Right ventricle myocardium inferior (tissue), 1 donor: ENCODE measurements at regions not wholly inside any gene's neighbourhood (a gene's known extent, or its start where the extent isn't known, plus 50 kb on each side); places are given as distances from the start of the nearest gene placed in this dataset.

Experiments used
- ATAC-seq: fragments of 200-7000 bp; cut with Tn5 transposase; one replicate; pipeline ENCODE4 v1.9.1; 2020; ENCODE audit warnings: mild to moderate bottlenecking, moderate library complexity
- DNase-seq: peaks from one replicate; pipeline ENCODE4 v3.0.0; 2021; ENCODE audit errors: missing footprints
- intact Hi-C: fragments of 100-400 bp; cut with DNase I; formaldehyde crosslinking; loops from one replicate; pipeline ENCODE4 v1.11.0; 2022
- donor health status: DM: no; HTN: yes; CAD: no; lungs with severe emphysema.

DNA sequence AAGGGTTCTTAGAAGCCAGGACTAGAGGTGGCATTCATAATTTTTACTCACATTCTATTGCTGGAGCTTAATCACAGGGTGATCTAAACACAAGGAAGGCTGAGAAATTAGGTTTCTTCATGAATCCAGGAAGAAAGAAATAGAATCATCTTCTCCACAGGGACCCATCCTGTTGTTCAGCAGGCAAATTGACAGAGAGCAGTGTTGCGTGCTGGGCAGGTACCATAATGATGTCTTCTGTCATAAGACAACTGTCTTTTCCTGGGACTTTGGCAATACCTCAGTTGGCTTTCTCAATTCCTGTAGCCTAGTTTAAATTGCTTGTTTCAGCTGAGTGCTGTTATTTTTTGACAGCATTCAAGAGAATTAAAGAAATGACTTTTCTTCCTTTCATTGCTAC is 468.0 kb upstream of the SYT1 start:
- no peak for ATAC-seq
- intact Hi-C loops = no loop called here
- no peak for DNase-seq

DNA sequence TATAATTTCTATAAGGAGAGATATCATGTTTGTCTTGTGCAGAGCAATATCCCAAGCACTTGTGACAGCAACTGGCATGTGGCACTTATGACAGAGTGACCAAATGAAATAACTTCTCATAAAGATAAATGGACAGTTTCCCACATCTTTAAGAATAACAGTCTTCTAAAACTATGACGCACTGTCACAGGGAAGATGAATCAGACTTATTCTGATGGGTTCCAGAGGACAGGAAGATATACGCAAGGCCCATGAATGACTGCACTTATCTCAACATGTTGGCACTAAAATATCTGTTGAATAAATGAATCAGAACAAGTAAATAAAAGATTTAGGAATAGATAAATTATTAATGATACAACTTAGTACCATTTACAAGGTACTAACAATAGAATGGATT is 465.8 kb upstream of the SYT1 start:
- ATAC-seq (no peak), DNase-seq (no peak)
- intact Hi-C loops = no loop called here

DNA sequence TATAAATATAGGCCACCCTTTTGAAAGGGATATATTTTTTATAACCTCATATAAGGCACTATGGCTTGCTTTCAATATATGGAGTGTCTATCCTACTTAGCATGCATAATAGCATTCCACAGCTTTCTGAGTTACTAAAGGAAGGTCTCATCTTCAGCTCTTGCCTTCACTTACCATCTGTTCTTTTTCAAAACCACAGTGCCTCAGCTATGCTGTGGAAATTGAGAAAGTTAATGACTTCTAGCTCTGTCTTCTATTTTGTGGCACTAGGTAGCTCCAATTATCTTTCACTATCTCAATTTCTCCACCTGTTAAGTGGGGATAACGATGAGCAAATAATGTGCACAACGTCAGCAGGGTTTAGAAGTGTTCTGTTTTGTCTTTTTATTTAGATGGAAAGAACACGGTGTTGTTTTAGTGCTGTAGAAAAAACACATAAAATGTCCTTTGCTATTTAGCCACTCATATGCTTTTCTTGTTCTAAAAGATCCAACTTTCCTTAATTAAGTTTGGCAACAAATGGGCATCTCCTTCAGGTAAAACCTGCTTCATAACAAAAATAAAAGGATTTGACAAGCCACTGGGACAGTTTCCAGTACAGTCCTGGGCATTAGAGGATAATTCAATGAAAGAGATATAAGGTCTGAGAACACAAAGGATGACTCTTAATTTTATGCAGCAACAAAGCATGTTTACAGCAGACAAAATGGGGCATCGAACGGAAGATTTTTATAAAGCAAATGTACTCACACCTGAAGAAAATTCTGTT is 462.0 kb upstream of the SYT1 start:
- ATAC-seq (no peak), DNase-seq (no peak)
- intact Hi-C loops = no loop called here

DNA sequence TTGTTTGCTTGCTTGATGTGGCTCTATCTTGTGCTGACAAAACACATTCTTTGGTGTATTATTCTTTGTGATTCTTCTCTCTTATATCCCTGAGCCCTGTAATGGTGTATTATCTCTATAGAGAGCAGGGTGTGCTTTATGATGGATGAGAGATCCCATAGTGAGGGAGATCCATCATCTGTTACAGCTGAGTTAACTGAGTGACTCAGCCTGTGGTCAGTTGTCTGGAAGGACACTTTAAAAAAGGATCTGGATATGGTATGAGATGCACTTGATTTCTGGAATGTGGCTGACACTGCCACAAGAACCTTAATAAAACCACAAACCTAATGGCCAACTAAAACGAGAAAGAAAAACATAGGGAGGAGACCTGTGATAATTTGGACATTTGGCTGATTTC is 461.4 kb upstream of the SYT1 start:
- no peak for DNase-seq
- intact Hi-C loops = no loop called here
- ATAC-seq = no peak

DNA sequence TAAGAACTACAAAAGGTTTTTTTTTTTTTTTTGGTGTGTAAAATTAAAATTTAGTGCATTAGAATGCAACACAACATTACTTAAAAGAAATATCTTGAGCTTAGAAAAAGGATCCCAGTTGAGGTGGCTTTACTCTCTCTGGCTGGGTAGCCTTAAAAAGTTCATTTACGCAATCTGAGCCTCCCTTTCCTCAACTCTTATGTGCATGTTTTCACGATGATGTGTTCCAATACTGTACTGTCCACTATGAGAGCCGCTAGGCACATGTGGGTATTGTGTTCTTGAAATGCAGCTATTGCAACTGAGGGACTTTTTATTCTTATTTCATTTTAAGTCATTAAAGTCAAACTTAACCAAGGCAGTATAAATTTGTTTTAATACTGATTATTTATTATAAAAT is 460.9 kb upstream of the SYT1 start:
- DNase-seq (no peak), ATAC-seq (no peak)
- intact Hi-C loops = no loop called here

DNA sequence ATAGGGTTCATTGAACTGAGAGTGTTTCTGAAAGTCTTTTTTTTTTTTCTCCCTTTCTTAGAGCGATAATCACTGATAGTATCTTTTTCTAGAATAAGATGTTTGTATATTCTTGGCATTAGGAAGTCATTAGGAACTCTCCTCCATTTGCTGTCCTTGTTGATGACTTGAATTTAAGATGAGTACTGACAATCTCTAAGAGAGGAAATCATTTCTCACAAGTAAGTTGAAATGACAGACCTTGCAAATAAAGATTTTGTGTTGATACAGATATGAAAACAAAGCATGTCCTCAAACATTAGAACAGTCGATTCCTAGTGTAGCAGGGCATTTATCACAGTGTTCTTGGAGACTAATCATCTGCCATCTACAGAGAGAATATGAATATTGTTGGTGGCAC is 458.4 kb upstream of the SYT1 start:
- intact Hi-C loops = no loop called here
- ATAC-seq (no peak), DNase-seq (no peak)

DNA sequence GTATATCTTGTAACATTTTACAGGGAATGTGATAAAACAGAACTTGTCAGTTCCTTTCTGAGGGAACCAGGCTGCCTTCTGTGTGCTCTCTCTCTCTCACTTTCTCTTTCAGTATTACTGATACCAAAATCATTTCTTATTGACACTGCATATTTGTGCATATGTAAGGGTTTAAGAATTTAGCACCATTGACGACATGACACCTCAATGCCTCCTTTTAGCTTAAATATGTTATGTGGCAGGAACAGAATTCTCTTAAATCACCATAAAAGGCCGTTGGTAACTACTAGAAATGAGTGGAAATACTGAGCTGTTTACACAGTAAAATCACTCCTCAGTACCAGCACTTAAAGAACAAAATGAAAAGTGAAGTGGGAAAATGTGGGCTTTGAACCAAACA is 457.7 kb upstream of the SYT1 start:
- intact Hi-C loops = no loop called here
- no peak for ATAC-seq
- DNase-seq = no peak

DNA sequence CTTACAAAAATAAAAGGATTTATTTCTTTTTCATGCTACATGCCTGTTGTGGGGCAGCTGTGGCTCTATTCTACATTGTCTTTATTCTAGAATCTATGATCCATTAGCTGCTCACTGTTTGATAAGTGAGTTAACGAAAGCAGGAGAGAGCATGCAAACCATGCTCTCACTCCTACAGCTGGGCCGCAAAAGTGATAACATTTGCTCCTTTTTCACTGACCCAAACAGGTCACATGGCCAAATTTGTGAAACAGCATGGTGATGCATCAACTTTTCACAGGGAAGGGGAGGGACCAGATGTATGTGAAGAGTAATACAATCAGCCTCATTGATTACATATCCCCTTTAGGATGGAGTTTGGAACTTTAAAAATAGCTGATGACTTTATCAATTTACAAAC is 456.9 kb upstream of the SYT1 start:
- intact Hi-C loops = no loop called here
- no peak for DNase-seq

DNA sequence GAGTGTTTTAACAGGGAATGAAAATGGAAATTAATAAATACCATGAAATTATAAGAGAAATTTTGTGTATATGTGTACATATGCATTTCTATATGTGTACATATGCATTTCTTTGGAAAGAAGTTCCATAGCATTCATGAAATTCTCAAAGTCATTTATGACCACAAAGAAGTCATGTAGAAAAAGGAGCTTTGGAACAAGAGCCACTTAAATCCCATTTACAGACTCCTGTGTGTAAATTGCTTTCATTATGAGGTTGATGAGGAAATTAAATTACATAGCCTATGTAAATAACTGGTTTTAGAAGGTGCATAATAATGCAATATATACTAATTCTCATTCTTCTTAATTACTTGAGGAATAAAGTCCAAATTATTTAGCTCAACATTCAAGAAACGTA is 450.5 kb upstream of the SYT1 start:
- DNase-seq (no peak), ATAC-seq (no peak)
- intact Hi-C loops = no loop called here

More for the DNA sequence above, 456.9 kb upstream of the SYT1 start:
- ATAC-seq = no peak

DNA sequence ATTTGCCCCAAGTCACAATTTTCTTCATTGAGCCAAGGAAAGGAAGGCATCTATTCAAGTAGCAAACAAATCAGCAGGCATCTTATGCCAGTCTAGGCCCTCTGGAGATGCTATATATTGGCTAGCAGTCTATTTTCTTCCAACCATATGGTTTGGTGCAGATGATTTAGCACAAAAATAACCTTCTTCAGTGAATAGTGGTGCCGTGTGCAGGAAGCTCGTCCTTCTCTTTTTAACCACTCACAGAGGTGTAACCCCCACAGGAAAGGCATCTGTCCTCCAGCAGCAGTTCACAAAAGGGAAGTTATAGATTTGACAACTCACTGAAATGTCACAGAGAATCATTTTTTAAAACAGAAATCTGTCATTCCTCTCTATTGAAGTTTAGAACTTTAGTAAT is 445.7 kb upstream of the SYT1 start:
- DNase-seq = no peak
- ATAC-seq = no peak
- intact Hi-C loops = no loop called here

DNA sequence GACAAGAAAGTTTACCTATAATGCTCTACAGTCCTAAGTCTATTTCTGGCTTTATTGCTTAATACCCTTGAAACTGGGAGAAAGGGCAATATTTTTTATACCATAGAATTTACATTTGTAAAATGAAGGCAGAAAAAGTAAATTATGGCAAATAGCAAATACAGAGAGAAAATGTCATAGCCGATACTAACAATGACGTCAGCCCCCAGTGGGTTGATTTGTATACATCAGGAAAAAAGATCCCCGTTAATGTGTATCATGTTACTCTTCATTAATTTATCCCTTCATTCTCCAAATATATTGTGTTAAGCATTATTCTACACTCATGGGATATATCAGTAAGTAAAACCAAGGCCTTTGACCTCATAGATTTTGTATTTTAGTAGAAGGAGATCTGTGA is 445.1 kb upstream of the SYT1 start:
- ATAC-seq (no peak), DNase-seq (no peak)
- intact Hi-C loops = no loop called here

DNA sequence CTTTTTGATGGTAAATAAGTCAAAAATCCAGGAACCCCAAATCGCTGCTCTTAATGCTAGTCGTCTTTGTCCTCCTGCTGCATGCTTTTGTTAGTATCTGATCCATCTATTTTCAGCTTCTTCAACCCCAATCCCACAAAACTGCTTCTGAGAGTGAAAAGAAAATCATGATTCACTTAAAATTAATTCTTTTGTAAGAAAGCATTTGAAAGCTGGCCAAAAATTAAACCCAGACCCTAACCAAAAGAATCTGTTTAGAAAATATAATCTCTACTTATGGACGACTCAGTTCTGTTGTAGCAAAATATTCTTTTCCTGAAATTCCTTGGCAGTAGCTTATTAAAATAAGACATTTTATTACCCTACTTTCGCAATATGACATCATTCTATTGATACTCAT is 443.6 kb upstream of the SYT1 start:
- DNase-seq (no peak), ATAC-seq (no peak)
- intact Hi-C loops = no loop called here

DNA sequence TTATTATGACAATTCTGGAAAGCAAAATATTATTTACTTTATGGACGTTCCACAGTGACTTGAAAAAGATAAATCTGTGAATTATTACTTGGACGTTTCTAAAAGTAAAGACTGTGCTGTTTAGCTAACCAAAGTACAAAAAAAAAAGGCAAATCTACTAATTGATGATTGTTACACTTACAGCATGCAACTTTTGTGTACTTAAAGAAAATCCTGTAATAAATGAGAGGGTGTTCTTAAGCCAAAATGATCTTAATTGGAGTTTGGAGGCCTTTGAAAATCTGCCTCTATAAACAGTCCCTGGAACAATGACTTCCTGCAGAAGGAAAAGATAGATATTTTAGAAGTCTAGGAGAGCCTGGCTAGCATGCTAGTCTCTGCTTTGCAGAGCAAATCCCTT is 434.0 kb upstream of the SYT1 start:
- no peak for DNase-seq
- intact Hi-C loops = no loop called here
- ATAC-seq = no peak

DNA sequence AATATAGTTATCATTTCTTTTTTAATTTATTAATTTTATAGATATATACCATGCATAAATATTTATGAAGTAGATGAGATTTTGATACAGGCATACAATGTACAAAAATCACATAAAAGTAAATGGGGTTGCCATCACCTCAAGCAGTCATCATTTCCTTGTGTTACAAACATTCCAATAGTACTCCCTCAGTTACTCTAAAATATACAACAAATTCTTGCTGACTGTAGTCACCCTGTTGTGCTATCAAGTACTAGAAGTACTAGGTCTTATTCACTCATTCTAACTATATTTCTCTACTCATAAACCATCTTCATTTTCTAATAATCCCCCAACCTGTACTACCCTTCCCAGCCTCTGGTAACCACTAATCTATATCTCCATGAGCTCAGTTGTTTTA is 432.6 kb upstream of the SYT1 start:
- no peak for ATAC-seq
- DNase-seq = no peak
- intact Hi-C loops = no loop called here

DNA sequence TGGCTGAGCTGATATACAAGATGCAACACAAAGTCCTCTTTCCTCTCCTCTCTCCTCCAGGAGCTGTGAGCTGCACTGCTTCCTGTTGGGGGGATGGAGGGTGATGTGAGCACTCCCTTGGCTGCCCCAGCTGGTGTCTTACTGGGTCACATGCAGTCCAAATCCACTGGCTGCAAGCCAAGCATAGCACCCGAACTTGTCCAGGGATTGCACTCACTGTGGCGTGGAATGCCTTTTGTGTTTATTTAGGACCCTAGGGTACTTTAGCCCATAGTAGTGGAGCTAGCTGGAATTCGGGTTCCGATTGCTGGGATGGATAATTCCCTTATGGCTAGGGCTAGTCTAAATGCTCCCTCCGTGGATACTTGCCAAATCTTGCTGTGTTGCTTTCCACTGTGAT is 424.9 kb upstream of the SYT1 start:
- intact Hi-C loops = no loop called here
- ATAC-seq (no peak), DNase-seq (no peak)

DNA sequence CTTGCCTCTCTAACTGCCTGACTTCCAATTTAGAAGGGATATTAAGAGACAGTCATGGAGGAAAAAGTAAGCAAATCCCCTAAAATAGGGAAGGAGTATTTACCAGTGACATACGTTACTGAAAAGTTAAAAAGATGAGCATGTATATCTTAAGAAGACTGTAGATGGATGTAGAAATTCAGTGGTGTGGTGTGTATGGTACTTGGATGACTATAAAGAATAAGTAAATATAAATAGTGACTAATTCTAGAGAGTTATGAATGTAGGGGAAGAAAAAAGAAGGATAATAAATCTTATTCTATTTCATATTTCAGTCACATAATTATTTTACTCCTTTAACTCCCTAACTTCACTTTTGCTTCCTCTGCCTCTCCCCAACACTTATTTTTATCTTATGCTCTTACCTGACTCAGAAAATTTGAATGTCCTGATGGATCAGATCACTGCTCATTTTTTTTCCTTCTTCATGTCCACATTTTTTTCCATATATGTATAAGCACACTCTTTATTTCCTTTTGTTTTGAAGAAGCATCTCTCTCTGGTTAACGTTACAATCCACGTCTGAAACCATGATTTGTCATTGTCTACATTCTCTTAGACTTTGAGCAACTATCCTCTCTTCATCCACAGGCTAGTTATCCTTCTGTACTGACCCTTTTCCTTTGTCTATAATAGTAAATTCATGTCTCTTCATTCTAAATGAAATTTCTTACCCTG is 422.7 kb upstream of the SYT1 start:
- no peak for ATAC-seq
- intact Hi-C loops = no loop called here
- DNase-seq = no peak

DNA sequence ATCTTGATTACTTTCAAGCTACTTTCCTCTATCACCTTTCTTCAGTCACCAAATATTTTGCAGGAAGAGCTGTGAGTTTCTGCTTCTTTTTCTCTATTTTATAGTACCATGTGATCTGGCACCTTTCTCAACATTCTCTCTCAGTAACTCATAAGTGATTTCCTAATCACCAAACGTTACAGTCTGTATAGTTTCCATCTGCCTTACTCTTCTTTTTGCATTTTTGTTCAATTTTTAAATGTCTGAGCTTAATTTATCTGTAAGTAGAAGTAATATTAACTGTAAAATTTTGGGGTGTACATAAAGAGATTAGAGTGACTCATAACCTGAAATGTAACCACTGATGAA is 422.1 kb upstream of the SYT1 start:
- intact Hi-C loops = no loop called here
- ATAC-seq (no peak), DNase-seq (no peak)

DNA sequence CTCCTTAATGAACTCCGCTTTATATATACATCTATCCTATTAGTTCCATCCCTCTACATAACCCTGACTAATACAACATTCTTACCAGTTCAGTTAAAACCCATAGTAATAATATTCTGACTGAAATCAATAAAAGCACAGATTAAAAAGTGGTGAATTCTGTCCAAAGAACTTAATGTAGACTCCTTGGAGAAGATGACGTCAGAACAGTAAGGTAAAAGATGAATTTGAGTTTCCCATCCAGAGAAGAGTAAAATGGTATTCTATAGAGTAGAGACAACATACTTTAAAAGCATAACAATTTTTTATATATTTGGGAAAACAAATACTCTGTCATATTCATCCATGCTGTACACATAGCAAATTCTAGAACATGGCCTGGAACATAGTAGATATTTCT is 418.0 kb upstream of the SYT1 start:
- DNase-seq = no peak
- intact Hi-C loops = no loop called here
- no peak for ATAC-seq

DNA sequence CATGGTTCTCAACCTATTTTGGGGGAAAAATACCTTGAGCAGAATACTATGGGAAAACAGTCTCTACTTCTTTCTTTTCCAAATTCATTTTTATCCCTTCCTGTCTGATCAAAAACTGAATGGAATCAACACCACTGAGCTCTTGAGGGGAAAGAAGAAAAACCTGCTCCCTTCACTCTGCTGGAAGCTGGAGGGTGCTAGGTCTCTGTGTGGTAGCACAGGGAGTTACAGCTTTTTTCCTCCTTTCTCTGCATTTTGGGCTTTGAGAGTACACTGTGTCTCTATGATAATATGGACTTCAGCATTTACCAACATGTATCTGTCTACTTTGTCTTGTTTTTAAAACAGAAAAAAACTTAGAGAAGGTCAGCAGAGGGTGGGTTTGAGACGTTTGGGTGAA is 417.2 kb upstream of the SYT1 start:
- intact Hi-C loops = no loop called here
- no peak for DNase-seq
- ATAC-seq = no peak

DNA sequence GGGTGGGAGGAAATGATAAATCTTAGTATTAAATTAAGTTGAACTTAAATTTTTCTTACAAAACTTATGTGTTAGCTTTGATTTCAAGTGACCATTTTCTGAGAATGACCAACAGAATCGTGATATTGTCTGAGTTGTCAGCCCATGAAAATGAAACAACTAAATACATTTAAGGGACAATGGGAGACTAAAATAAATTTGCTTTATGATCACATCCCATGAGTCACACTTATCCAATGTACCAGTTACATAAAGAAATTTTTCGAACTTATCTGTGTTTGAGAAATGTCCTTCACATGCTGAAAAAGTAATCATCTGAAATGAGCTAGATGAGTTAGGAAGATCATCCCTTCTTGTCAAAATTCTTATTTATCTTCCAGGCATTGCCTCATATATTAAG is 415.9 kb upstream of the SYT1 start:
- DNase-seq (no peak), ATAC-seq (no peak)
- intact Hi-C loops = no loop called here

DNA sequence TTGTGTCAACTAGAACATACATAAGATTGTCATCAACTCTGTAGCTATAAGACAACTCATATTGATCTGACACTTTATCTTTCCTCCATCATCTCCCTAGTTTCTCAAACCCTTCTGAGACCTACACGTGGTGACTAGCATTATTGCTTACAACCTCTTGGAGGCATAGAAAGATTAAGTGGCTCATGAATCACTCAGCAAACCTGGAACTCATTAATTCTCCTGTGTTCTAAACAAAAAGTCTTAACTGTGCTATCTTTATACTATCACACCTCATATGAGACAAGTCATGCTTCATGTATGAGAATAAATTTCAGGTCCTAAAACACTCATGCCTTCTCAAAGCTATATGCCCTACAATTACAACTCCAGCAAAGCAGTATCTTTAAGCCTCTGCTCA is 408.6 kb upstream of the SYT1 start:
- no peak for DNase-seq
- no peak for ATAC-seq
- intact Hi-C loops = no loop called here
